ENCODE measurements at regions not wholly inside any gene's neighbourhood (a gene's known extent, or its start where the extent isn't known, plus 50 kb on each side); places are given as distances from the start of the nearest gene placed in this dataset.
A peak's percentile ranks its signal among the peaks of the same experiment; 100 is the strongest.

DNA sequence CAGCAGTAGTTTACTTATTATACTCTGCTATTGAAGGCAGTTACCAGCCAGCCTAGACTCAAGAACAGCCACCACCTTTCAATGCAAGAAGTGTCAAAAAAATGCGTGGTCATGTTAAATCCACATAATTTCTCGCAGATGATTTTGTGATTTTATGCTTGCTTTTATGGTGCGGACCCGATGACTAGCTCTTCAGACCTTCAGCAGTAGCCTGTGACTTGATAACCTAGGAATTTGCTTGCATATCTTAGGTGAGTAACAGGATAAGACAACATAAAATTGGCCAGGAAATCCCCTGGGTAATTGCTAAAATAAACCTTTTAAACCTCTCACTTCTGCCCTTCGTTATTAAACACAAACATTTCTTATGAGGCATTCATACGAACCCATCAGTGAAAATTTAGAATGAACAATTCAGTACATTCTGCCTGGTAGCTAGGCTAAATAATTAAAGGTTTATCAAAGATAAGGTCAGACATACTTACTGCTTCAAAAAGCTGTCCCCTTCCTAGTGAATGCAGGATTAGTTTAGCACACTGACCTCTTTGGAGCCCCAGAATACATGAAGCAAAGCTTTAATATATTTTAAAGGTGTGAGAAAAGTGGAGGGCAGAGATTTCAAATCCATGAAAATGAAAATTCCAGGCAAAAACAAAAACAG is 798.8 kb downstream of the OTOL1 start:
- TF ChIP-seq, protein P1, sequence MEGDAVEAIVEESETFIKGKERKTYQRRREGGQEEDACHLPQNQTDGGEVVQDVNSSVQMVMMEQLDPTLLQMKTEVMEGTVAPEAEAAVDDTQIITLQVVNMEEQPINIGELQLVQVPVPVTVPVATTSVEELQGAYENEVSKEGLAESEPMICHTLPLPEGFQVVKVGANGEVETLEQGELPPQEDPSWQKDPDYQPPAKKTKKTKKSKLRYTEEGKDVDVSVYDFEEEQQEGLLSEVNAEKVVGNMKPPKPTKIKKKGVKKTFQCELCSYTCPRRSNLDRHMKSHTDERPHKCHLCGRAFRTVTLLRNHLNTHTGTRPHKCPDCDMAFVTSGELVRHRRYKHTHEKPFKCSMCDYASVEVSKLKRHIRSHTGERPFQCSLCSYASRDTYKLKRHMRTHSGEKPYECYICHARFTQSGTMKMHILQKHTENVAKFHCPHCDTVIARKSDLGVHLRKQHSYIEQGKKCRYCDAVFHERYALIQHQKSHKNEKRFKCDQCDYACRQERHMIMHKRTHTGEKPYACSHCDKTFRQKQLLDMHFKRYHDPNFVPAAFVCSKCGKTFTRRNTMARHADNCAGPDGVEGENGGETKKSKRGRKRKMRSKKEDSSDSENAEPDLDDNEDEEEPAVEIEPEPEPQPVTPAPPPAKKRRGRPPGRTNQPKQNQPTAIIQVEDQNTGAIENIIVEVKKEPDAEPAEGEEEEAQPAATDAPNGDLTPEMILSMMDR (IDR thresholded peaks at IDR 0.05; ENCODE audit: insufficient read depth, low read depth, low read length, missing control alignments) = no peak
- H3K4me3 ChIP-seq (ENCODE audit: low read depth, low read length) = no peak overlapping the region
- DNase-seq (ENCODE audit: low read depth) = no peak

DNA sequence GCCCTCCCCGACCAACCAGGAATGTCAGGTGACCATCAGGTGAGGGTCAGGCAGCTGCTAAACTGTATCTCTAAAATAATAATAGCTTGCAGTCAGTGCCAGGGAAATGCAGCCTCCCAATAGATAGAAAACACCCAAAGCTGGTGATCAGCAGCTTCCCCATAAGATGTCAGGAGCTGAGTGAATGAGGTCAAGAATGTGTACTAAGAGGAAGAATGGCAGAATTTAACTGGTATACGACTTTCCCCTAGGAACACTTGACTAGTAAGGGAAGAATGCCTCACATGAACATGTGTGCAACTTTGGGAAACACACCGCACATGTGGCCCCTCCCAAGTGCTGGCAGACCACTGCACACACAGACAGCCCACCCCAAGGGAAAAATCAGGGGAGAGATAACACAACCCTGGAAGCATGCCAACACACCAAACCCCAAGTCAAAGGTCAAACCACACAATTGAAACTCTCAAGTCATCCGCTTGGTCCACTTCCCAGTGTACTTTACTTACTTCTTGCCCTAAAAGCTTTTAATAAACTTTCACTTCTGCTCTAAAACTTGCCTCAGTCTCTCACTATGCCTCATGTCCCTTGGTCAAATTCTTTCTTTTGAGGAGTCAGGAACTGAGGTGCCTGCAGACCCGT is 806.5 kb downstream of the OTOL1 start:
- TF ChIP-seq, protein P1 (IDR thresholded peaks at IDR 0.05; ENCODE audit: insufficient read depth, low read depth, low read length, missing control alignments) = no peak
- peak; percentile 1 for DNase-seq (ENCODE audit: low read depth)
- no peak overlapping the region for H3K4me3 ChIP-seq (ENCODE audit: low read depth, low read length)

DNA sequence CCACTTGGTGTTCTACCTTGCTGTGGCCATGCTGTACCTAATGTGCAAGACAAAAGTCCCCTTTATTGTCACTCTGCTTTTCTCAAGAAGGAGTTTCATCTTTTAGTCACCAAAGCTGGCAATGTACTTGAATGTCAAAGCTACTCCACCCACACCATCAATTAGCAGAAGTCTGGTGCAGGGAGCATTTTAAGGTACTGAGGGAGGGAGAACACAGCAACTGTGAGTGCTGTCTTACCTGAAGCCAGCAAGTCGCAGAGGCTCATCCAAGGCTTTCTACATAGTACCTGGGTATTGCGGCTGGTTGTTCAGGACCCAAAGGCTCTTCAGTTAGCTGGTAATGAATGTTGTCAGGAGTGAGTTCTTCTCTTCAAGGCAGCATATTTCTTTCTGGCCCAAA is 820.4 kb downstream of the OTOL1 start:
- TF ChIP-seq, protein P1 (IDR thresholded peaks at IDR 0.05; ENCODE audit: insufficient read depth, low read depth, low read length, missing control alignments) = no peak
- no peak for DNase-seq (ENCODE audit: low read depth)
- H3K4me3 ChIP-seq (ENCODE audit: low read depth, low read length) = no peak overlapping the region

DNA sequence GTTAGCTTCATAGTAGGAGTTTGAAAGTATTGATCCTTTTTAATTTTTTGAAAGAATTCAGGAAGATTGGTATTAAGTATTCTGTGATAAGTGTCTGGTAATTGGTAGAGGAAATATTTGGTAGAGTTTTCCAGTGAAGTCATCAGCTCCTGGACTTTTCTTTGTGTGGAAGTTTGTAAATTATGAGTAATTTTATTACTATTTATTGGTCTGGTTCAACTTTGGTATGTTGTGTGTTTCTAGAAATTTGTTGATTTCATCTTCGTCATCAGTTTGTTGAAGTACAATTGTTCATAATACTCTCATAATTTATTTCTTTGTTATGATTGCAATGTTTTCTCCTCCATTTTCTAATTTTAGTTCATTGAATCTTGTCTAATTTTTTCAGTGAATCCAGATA is 832.0 kb downstream of the OTOL1 start:
- DNase-seq (ENCODE audit: low read depth) = no peak
- H3K4me3 ChIP-seq (ENCODE audit: low read depth, low read length) = no peak overlapping the region
- TF ChIP-seq, protein P1 (IDR thresholded peaks at IDR 0.05; ENCODE audit: insufficient read depth, low read depth, low read length, missing control alignments) = no peak

DNA sequence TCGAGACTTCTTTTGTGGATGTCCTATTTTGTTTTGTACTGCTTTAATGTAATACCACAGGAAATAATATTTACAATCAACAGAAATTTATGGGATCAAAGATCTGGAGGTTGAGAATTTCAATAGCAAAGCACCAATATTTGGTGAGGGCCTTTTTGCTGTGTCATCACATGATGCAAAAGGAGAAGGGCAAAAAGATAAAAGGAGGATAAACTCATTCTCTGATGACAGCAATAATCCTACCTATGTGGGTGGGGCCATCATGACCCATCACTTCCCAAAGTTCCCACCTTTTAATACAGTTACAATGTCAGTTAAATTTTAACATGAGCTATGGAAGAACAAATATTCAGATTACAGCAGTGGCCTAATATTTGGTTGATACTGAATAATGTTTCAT is 832.9 kb downstream of the OTOL1 start:
- H3K4me3 ChIP-seq (ENCODE audit: low read depth, low read length) = no peak overlapping the region
- TF ChIP-seq, protein P1 (IDR thresholded peaks at IDR 0.05; ENCODE audit: insufficient read depth, low read depth, low read length, missing control alignments) = no peak
- no peak for DNase-seq (ENCODE audit: low read depth)

DNA sequence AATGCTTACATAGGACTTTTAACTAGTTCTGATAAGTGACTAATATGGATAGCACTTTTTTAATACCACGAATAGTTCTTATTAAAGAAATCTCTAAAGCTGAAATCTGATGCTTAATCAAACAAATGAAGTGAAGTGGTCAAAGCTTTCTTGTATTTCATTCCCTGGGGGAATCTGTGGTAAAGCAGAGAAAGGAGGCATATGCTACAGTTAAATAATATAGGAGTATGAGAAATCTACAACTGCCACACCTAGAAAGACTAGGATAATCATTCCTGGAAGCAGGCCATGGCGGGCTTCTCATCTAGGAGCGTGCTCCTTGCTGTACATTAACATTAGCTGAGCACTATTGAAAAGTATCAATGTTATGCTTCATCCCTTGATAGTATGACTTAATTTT is 835.7 kb downstream of the OTOL1 start:
- no peak overlapping the region for H3K4me3 ChIP-seq (ENCODE audit: low read depth, low read length)
- TF ChIP-seq, protein P1 (IDR thresholded peaks at IDR 0.05; ENCODE audit: insufficient read depth, low read depth, low read length, missing control alignments) = no peak
- DNase-seq (ENCODE audit: low read depth) = no peak

DNA sequence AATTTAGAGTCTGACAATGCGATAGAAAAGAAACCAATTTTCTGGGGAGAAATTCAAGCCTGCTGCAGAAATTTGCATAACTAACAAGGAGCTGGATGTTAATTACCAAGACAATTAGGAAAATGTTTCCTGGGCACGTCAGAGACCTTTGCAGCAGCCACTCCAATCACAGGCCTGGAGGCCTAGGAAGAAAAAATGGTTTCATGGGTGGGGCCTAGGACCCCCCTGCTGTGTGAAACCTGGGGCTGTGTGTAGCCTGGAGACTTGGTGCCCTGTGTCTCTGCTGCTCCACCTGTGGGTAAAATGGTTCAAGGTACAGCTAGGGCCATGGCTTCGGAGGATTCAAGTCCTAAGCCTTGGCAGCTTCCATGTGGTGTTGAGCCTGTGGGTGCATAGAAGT is 837.9 kb downstream of the OTOL1 start:
- H3K4me3 ChIP-seq (ENCODE audit: low read depth, low read length) = no peak overlapping the region
- DNase-seq (ENCODE audit: low read depth) = no peak
- TF ChIP-seq, protein P1 (IDR thresholded peaks at IDR 0.05; ENCODE audit: insufficient read depth, low read depth, low read length, missing control alignments) = no peak

Data from GM12865 (cell line).